ENCODE measurements at regions not wholly inside any gene's neighbourhood (a gene's known extent, or its start where the extent isn't known, plus 50 kb on each side); places are given as distances from the start of the nearest gene placed in this dataset.

- no peak for DNase-seq (ENCODE audit: low spot score)
These were observed 1050.7 kb upstream of the PIK3C3 start for GRCh38 chr18:40904295-40904694.

- no peak for DNase-seq (ENCODE audit: low spot score)
These were observed 1052.6 kb upstream of the PIK3C3 start for GRCh38 chr18:40902436-40902835.

- no peak for DNase-seq (ENCODE audit: low spot score)
These were observed 1057.2 kb upstream of the PIK3C3 start for GRCh38 chr18:40897884-40898283.

- no peak for DNase-seq (ENCODE audit: low spot score)
These were observed 1071.8 kb upstream of the PIK3C3 start for GRCh38 chr18:40883271-40883670.

- DNase-seq (ENCODE audit: low spot score) = no peak
These were observed 1072.6 kb upstream of the PIK3C3 start for GRCh38 chr18:40882468-40882867.

- no peak for DNase-seq (ENCODE audit: low spot score)
These were observed 1076.7 kb upstream of the PIK3C3 start for GRCh38 chr18:40878371-40878770.

GRCh38 chr18:40877096-40877495, 1077.9 kb upstream of the PIK3C3 start:
- DNase-seq (ENCODE audit: low spot score) = no peak

- no peak for DNase-seq (ENCODE audit: low spot score)
These were observed 1079.9 kb upstream of the PIK3C3 start for GRCh38 chr18:40875101-40875615.

- DNase-seq (ENCODE audit: low spot score) = no peak
These were observed 1080.8 kb upstream of the PIK3C3 start for GRCh38 chr18:40874233-40874632.

- no peak for DNase-seq (ENCODE audit: low spot score)
These were observed 1086.8 kb upstream of the PIK3C3 start for GRCh38 chr18:40868110-40868858.

- peak; percentile 5 for DNase-seq (ENCODE audit: low spot score)
These were observed 1087.6 kb upstream of the PIK3C3 start for GRCh38 chr18:40867459-40867858.

- no peak for DNase-seq (ENCODE audit: low spot score)
These were observed 1088.1 kb upstream of the PIK3C3 start for GRCh38 chr18:40866968-40867367.

GRCh38 chr18:40866013-40866645, 1088.9 kb upstream of the PIK3C3 start:
- no peak for DNase-seq (ENCODE audit: low spot score)

GRCh38 chr18:40864846-40865245, 1090.2 kb upstream of the PIK3C3 start:
- no peak for DNase-seq (ENCODE audit: low spot score)

- DNase-seq (ENCODE audit: low spot score) = no peak
These were observed 1091.2 kb upstream of the PIK3C3 start for GRCh38 chr18:40863801-40864200.

GRCh38 chr18:40860189-40860588, 1094.8 kb upstream of the PIK3C3 start:
- no peak for DNase-seq (ENCODE audit: low spot score)

- DNase-seq (ENCODE audit: low spot score) = no peak
These were observed 1099.4 kb upstream of the PIK3C3 start for GRCh38 chr18:40855661-40856060.

GRCh38 chr18:40852406-40852805, 1102.6 kb upstream of the PIK3C3 start:
- no peak for DNase-seq (ENCODE audit: low spot score)

GRCh38 chr18:40851014-40851429, 1104.0 kb upstream of the PIK3C3 start:
- DNase-seq (ENCODE audit: low spot score) = no peak

- peak; percentile 2 for DNase-seq (ENCODE audit: low spot score)
These were observed 1105.1 kb upstream of the PIK3C3 start for GRCh38 chr18:40849886-40850285.

GRCh38 chr18:40841467-40841866, 1113.6 kb upstream of the PIK3C3 start:
- DNase-seq (ENCODE audit: low spot score) = no peak

GRCh38 chr18:40841063-40841462, 1114.0 kb upstream of the PIK3C3 start:
- no peak for DNase-seq (ENCODE audit: low spot score)

GRCh38 chr18:40832362-40832761, 1122.7 kb upstream of the PIK3C3 start:
- no peak for DNase-seq (ENCODE audit: low spot score)
